PC-3 (cell line): ENCODE measurements at regions not wholly inside any gene's neighbourhood (a gene's known extent, or its start where the extent isn't known, plus 50 kb on each side); places are given as distances from the start of the nearest gene placed in this dataset.

ENCODE experiments used
- ATAC-seq: fragments of 200-7000 bp; cut with Tn5 transposase; 2 replicates; pipeline ENCODE4 v1.9.1; 2020; ENCODE audit warnings: mild to moderate bottlenecking, moderate library complexity
- BruUV-seq: library from RNA; stranded (reverse); fragments of 400-500 nt; replicated peaks from 2 replicates; lab custom pipeline; 2021; lab: Mats Ljungman, UMichigan
- CTCF ChIA-PET: fragments of 300-600 bp; sonication (Branson Sonifier 250); formaldehyde crosslinking; loops from one replicate; lab custom pipeline; 2022; ENCODE audit warnings: antibody characterized with exemption; lab: Charles Lee
- POLR2A ChIA-PET: fragments of 300-600 bp; sonication (Branson Sonifier 250); formaldehyde crosslinking; loops from one replicate; lab custom pipeline; 2022; ENCODE audit warnings: antibody characterized with exemption; ENCODE audit not compliant: unreplicated experiment; lab: Charles Lee
- DNase-seq: peaks from one replicate; pipeline ENCODE4 v3.0.0-alpha.2; 2015
- H2AFZ ChIP-seq: fragments of 300-600 bp; sonication (generic); 2 replicates; pipeline ENCODE4 v1.6.0; 2016; ENCODE audit warnings: antibody characterized with exemption, low read length
- H3F3A ChIP-seq: fragments of 300-600 bp; sonication (generic); one replicate; pipeline ENCODE4 v1.6.0; 2017; ENCODE audit warnings: antibody characterized with exemption, low read length, control low read depth, mild to moderate bottlenecking; ENCODE audit not compliant: unreplicated experiment
- H3K27ac ChIP-seq: fragments of 300-600 bp; sonication (generic); 2 replicates; pipeline ENCODE4 v1.5.1; 2016; ENCODE audit warnings: mild to moderate bottlenecking, low read length
- H3K27me3 ChIP-seq: fragments of 300-600 bp; sonication (generic); 2 replicates; pipeline ENCODE4 v1.6.1; 2016; ENCODE audit warnings: low read length, mixed read lengths
- H3K36me3 ChIP-seq: fragments of 300-600 bp; sonication (generic); 2 replicates; pipeline ENCODE4 v1.6.1; 2016; ENCODE audit warnings: low read depth, mixed run types, low read length, mixed read lengths
- H3K4me1 ChIP-seq: fragments of 300-600 bp; sonication (generic); 2 replicates; pipeline ENCODE4 v1.5.1; 2016; ENCODE audit warnings: low read length; ENCODE audit not compliant: insufficient read depth
- H3K4me2 ChIP-seq: fragments of 300-600 bp; sonication (generic); 2 replicates; pipeline ENCODE4 v1.6.0; 2016; ENCODE audit warnings: low read length
- H3K4me3 ChIP-seq: fragments of 300-600 bp; sonication (generic); 2 replicates; pipeline ENCODE4 v1.5.1; 2016; ENCODE audit warnings: mild to moderate bottlenecking, low read length, mixed read lengths
- H3K79me2 ChIP-seq: fragments of 300-600 bp; sonication (generic); 2 replicates; pipeline ENCODE4 v1.6.1; 2017; ENCODE audit warnings: low read length, mixed read lengths
- H3K9ac ChIP-seq: fragments of 300-600 bp; sonication (generic); 2 replicates; pipeline ENCODE4 v1.6.0; 2016; ENCODE audit warnings: mild to moderate bottlenecking, low read length
- H3K9me2 ChIP-seq: fragments of 300-600 bp; sonication (generic); replicated peaks from 2 replicates; pipeline ENCODE4 v1.6.1; 2016; ENCODE audit warnings: mixed run types, low read length, mixed read lengths
- H3K9me3 ChIP-seq: fragments of 300-600 bp; sonication (generic); 2 replicates; pipeline ENCODE4 v1.6.1; 2016; ENCODE audit warnings: low read length, mixed read lengths
- H4K20me1 ChIP-seq: fragments of 300-600 bp; sonication (generic); 2 replicates; pipeline ENCODE4 v1.6.1; 2016; ENCODE audit warnings: low read length, mixed read lengths
- EZH2 ChIP-seq: fragments of 300-600 bp; sonication (generic); IDR thresholded peaks from one replicate; pipeline ENCODE4 v1.6.1; 2017; ENCODE audit warnings: antibody characterized with exemption, mild to moderate bottlenecking, low read length; ENCODE audit not compliant: unreplicated experiment
- EZH2phosphoT487 ChIP-seq: fragments of 300-600 bp; sonication (generic); IDR thresholded peaks from 2 replicates; pipeline ENCODE4 v1.6.1; 2018; ENCODE audit warnings: mild to moderate bottlenecking, antibody characterized with exemption, low read length, borderline replicate concordance
- intact Hi-C: fragments of 100-400 bp; cut with micrococcal nuclease; formaldehyde crosslinking; loops from 2 replicates; pipeline ENCODE4 v1.9.0; 2023
- TF ChIP-seq, protein P1 (sequence below): fragments of 300-600 bp; sonication (generic); conservative IDR thresholded peaks from 2 replicates; pipeline ENCODE4 v1.5.1; 2017; ENCODE audit warnings: antibody characterized with exemption, low read depth, mild to moderate bottlenecking, low read length

DNA sequence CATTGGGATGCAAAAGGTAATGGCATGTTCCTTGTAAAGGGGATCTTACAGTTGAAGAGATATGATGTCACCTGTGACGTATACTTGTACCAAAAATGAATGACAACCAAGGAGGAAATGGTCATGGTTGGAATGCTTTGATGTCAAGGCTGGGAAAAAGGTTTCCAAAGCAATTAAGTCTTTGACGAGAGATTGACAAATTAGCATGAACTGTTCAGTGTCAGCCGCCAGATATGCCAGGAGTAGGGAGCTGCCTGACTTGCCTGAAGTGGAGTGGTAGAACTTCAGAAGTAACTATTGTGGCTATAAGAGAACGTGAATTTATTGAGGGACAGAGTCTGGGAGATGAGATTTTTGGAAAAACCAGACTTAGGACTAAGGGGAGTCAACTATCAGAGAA, 88.1 kb downstream of the SEPTIN7 start:
- peaks cover 7% of the 10 kb centered on the region; the same call in 1 of the 2 replicates for H3K36me3 ChIP-seq
- intact Hi-C loops = no loop called here
- no peak overlapping the region for H2AFZ ChIP-seq
- H3K4me1 ChIP-seq = peaks cover 6% of the 10 kb centered on the region
- H3K27ac ChIP-seq = no peak overlapping the region
- ATAC-seq (no peak), DNase-seq (no peak)
- no peak overlapping the region for H3K4me3 ChIP-seq
- no peak overlapping the region for H3K4me2 ChIP-seq
- H3K27me3 ChIP-seq = no peaks in the 10 kb centered on the region
- H3F3A ChIP-seq = no peaks in the 10 kb centered on the region
- CTCF ChIA-PET = no interaction called here
- H3K79me2 ChIP-seq = no peaks in the 10 kb centered on the region
- no peak overlapping the region for H3K9ac ChIP-seq
- H3K9me3 ChIP-seq = no peaks in the 10 kb centered on the region
- no TSS peak for BruUV-seq
- POLR2A ChIA-PET = no interaction called here
- H4K20me1 ChIP-seq = no peaks in the 10 kb centered on the region
- TF ChIP-seq EZH2 (no peak), EZH2phosphoT487 (no peak)
- TF ChIP-seq, protein P1, sequence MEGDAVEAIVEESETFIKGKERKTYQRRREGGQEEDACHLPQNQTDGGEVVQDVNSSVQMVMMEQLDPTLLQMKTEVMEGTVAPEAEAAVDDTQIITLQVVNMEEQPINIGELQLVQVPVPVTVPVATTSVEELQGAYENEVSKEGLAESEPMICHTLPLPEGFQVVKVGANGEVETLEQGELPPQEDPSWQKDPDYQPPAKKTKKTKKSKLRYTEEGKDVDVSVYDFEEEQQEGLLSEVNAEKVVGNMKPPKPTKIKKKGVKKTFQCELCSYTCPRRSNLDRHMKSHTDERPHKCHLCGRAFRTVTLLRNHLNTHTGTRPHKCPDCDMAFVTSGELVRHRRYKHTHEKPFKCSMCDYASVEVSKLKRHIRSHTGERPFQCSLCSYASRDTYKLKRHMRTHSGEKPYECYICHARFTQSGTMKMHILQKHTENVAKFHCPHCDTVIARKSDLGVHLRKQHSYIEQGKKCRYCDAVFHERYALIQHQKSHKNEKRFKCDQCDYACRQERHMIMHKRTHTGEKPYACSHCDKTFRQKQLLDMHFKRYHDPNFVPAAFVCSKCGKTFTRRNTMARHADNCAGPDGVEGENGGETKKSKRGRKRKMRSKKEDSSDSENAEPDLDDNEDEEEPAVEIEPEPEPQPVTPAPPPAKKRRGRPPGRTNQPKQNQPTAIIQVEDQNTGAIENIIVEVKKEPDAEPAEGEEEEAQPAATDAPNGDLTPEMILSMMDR = no peak
- no peaks in the 10 kb centered on the region for H3K9me2 ChIP-seq

DNA sequence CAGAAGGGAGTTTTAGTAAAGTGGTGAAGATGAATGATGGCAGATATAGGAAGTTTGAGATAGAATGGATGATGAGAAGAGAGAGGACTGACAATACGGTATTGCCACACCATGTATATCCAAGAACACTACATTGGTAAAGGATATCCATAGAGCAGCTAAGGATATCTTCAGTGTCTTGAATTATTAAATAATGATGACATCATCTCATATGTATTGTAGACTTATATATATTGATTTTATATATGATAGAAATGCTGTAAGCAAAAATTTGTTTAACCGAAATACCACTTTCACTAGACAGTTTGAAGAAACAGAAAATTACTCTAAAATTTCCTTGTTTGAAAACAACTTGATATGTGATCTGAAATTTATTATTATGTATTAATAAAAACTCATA, 89.0 kb downstream of the SEPTIN7 start:
- Histone ChIP-seq H3K4me1 (peaks cover 6% of the 10 kb centered on the region), H2AFZ (no peak overlapping the region), H3K9me3 (no peaks in the 10 kb centered on the region), H3K27me3 (no peaks in the 10 kb centered on the region), H3K9ac (no peak overlapping the region), H3K36me3 (peaks cover 3% of the 10 kb centered on the region; the same call in 1 of the 2 replicates), H3K9me2 (no peaks in the 10 kb centered on the region), H3K4me3 (no peak overlapping the region), H3K27ac (no peak overlapping the region), H3K4me2 (no peak overlapping the region), H3K79me2 (no peaks in the 10 kb centered on the region), H4K20me1 (no peaks in the 10 kb centered on the region), H3F3A (no peaks in the 10 kb centered on the region)
- BruUV-seq = no TSS peak
- TF ChIP-seq EZH2 = no peak
- no peak for TF ChIP-seq EZH2phosphoT487
- TF ChIP-seq, protein P1 = no peak
- no peak for ATAC-seq
- ChIA-PET CTCF (no interaction called here), POLR2A (no interaction called here)
- no peak for DNase-seq
- intact Hi-C loops = no loop called here

DNA sequence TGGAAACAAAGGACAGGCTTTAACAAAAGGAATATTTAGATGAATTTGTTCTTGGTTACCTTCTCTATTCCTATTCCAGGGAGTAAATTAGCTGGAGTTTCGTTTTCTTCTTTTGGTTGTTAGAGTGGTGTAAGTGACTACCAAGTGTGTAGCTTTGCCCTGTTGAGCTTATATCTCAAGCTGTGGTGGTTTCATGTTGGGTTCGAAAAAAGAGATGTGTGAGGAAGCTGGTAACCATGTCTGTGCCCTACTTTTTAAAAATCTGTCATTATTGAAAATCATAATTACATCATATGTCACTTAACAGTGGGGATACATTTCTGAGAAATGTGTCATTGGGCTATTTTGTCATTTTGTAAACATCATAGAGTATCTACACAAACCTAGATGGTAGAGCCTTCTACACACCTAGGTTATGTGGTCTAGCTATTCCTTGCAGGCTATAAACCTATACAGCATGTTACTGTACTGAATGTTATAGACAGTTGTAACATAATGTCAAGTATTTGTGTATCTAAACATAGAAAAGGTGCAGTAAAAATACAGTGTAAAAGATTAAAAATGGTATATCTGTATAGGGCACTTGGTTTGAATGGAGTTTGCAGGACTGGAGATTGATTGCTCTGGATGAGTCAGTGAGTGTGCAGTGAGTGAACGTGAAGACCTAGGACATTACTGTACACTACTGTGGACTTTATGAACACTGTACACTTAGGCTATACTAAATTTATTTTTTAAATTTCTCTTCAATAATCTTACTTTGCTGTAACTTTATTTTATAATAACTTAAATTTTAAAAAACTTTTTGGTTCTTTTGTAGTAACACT, 90.4 kb downstream of the SEPTIN7 start:
- H3K9ac ChIP-seq = no peak overlapping the region
- intact Hi-C loops = no loop called here
- H3K4me2 ChIP-seq = no peak overlapping the region
- no peaks in the 10 kb centered on the region for H3K27me3 ChIP-seq
- no peaks in the 10 kb centered on the region for H3K9me2 ChIP-seq
- H3K79me2 ChIP-seq = no peaks in the 10 kb centered on the region
- peaks cover 6% of the 10 kb centered on the region for H3K4me1 ChIP-seq
- DNase-seq (peak; percentile 12), ATAC-seq (peak; percentile 77)
- H3K9me3 ChIP-seq = no peaks in the 10 kb centered on the region
- H3K27ac ChIP-seq = no peak overlapping the region
- no peak overlapping the region for H2AFZ ChIP-seq
- ChIA-PET POLR2A (no interaction called here), CTCF (no interaction called here)
- peaks cover 3% of the 10 kb centered on the region; the same call in 1 of the 2 replicates for H3K36me3 ChIP-seq
- no peaks in the 10 kb centered on the region for H4K20me1 ChIP-seq
- H3K4me3 ChIP-seq = no peak overlapping the region
- BruUV-seq = no TSS peak
- H3F3A ChIP-seq = no peaks in the 10 kb centered on the region
- TF ChIP-seq EZH2phosphoT487 (no peak), EZH2 (no peak)
- TF ChIP-seq, protein P1 = no peak
